ENCODE measurements at regions not wholly inside any gene's neighbourhood (a gene's known extent, or its start where the extent isn't known, plus 50 kb on each side); places are given as distances from the start of the nearest gene placed in this dataset.
"Not testable (repeated sequence)": the region's sequence is repeated elsewhere in the genome, so short reads cannot be mapped to it uniquely, and the experiment has no call there.

DNA sequence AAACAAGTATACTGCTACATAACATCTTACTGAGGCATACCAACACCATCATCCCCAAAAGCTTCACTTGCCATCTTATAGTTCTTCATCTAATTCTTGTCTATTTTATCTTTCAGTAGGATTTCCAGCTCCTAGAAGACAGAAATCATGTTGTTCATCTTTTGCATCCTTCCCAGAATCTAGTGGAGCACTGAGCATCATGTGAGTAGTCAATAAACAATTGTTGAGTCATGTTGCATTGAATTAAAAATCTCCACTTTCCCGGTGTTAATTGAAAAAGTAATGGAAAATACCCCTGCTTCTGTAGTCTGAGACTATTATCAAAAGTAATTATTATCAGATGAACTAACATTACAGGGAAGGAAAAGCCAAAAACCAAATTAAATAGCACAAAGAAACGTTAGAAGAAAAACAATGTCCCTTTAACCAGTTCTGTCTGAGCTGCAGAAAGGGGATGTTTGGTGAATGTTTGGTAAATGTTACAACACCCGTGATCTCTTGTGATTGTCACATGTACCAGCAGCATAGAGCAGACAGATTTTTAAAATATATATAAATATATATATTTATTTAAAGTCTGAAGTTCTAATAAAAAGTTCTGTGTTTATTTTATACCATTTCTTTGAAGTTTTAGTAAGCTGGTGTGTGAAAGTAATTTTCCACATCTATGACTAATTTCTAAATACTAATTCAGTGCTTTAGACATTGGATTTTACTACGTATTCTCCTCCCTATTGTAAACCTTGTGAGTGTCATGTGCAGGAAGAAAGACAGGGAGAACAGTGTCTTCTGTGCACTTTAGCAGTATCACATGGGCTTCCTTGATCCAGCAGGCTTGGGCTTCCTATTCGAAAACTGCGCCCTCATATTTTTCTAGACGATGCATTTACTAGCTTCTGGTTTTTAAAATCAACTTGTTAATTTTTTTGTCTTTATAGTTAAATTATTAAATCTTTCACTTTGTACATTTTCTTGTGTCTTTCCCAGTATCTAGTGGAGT is 85.6 kb downstream of the RAP2B start:
- Histone ChIP-seq H3K4me2 (ENCODE audit: insufficient read depth, low read length, poor library complexity, severe bottlenecking) (no peak overlapping the region), H3K27me3 (ENCODE audit: control insufficient read depth in 3 of 3, insufficient read depth in 3 of 3, low read depth in 1 of 3, low read length in 3 of 3) (no peaks in the 10 kb centered on the region), H2BK12ac (ENCODE audit: low read length) (no peak overlapping the region), H2AFZ (ENCODE audit: low read length) (no peak overlapping the region), H2BK5ac (ENCODE audit: low read length) (no peak overlapping the region), H3K36me3 (replicated peaks in 1 of 2; ENCODE audit: control insufficient read depth in 2 of 2, insufficient read depth in 2 of 2, low read length in 2 of 2) (no peaks in the 10 kb centered on the region), H4K91ac (ENCODE audit: low read depth, low read length, poor library complexity) (no peak overlapping the region), H3K18ac (ENCODE audit: low read length) (no peak overlapping the region), H4K8ac (ENCODE audit: low read depth, low read length) (no peak overlapping the region), H3K79me1 (ENCODE audit: low read depth, low read length) (no peaks in the 10 kb centered on the region), H3K14ac (ENCODE audit: low read length) (no peak overlapping the region), H3K9ac (ENCODE audit: low read depth, low read length, poor library complexity) (no peak overlapping the region), H2AK5ac (ENCODE audit: low read depth, low read length) (no peak overlapping the region), H3K4ac (ENCODE audit: low read length) (no peak overlapping the region), H3K27ac (replicated peaks; ENCODE audit: low read length) (no peak overlapping the region), H3K4me3 (ENCODE audit: low read length in 2 of 2) (no peak overlapping the region), H3K4me1 (ENCODE audit: control insufficient read depth in 2 of 2, insufficient read depth in 1 of 2, low read depth in 1 of 2, low read length in 2 of 2) (no peaks in the 10 kb centered on the region), H3K9me3 (replicated peaks in 1 of 2; ENCODE audit: control insufficient read depth in 2 of 2, insufficient read depth in 1 of 2, low read depth in 1 of 2, low read length in 2 of 2) (no peaks in the 10 kb centered on the region), H2BK15ac (ENCODE audit: low read length) (no peak overlapping the region), H2BK120ac (ENCODE audit: low read depth, low read length) (no peak overlapping the region), H3K23ac (ENCODE audit: low read depth, low read length, poor library complexity) (no peak overlapping the region)
- DNase-seq (ENCODE audit: low spot score) = no peak
- no CpG with 5 or more reads among the region's 7 CpGs for WGBS, 2 donors (ENCODE audit: extremely low coverage in 2 of 2, insufficient read length in 2 of 2, insufficient replicate concordance in 1 of 2)

GRCh38 chr3:153248835-153249234 is 86.8 kb downstream of the RAP2B start:
- not testable (repeated sequence) for H3K36me3 ChIP-seq (replicated peaks in 1 of 2; ENCODE audit: control insufficient read depth in 2 of 2, insufficient read depth in 2 of 2, low read length in 2 of 2); H3K4me3 ChIP-seq (ENCODE audit: low read length in 2 of 2); H2AFZ ChIP-seq (ENCODE audit: low read length); H3K27ac ChIP-seq (replicated peaks; ENCODE audit: low read length); H3K9me3 ChIP-seq (replicated peaks in 1 of 2; ENCODE audit: control insufficient read depth in 2 of 2, insufficient read depth in 1 of 2, low read depth in 1 of 2, low read length in 2 of 2); DNase-seq (ENCODE audit: low spot score); H3K23ac ChIP-seq (ENCODE audit: low read depth, low read length, poor library complexity); H4K8ac ChIP-seq (ENCODE audit: low read depth, low read length); H3K18ac ChIP-seq (ENCODE audit: low read length); H3K14ac ChIP-seq (ENCODE audit: low read length); H2BK5ac ChIP-seq (ENCODE audit: low read length); H2AK5ac ChIP-seq (ENCODE audit: low read depth, low read length); H3K79me1 ChIP-seq (ENCODE audit: low read depth, low read length); H3K4me2 ChIP-seq (ENCODE audit: insufficient read depth, low read length, poor library complexity, severe bottlenecking); H2BK120ac ChIP-seq (ENCODE audit: low read depth, low read length); H3K27me3 ChIP-seq (ENCODE audit: control insufficient read depth in 3 of 3, insufficient read depth in 3 of 3, low read depth in 1 of 3, low read length in 3 of 3); H2BK15ac ChIP-seq (ENCODE audit: low read length); H2BK12ac ChIP-seq (ENCODE audit: low read length); H4K91ac ChIP-seq (ENCODE audit: low read depth, low read length, poor library complexity); H3K4me1 ChIP-seq (ENCODE audit: control insufficient read depth in 2 of 2, insufficient read depth in 1 of 2, low read depth in 1 of 2, low read length in 2 of 2); H3K9ac ChIP-seq (ENCODE audit: low read depth, low read length, poor library complexity); H3K4ac ChIP-seq (ENCODE audit: low read length)
- no CpG with 5 or more reads among the region's 6 CpGs for WGBS, 2 donors (ENCODE audit: extremely low coverage in 2 of 2, insufficient read length in 2 of 2, insufficient replicate concordance in 1 of 2)

DNA sequence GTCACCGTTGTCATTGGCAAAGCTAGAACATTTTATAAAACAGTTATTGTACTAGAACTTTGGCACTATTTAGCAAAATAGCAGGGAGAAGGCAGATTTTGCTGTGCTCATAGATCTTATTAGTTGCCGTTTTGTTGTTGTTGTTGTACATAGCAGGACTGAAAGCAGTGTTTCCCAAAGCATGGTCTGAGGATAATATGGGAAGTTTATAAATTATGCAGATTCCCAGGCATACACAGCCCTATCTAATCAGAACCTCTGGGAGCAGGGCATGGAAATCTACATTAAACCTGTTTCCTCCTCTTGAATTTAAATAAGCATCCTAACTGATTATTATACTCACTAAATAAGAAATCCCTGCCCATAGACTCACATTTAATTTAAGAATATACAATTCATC is 87.9 kb downstream of the RAP2B start:
- no peak overlapping the region for H3K18ac ChIP-seq (ENCODE audit: low read length)
- no peaks in the 10 kb centered on the region for H3K36me3 ChIP-seq (replicated peaks in 1 of 2; ENCODE audit: control insufficient read depth in 2 of 2, insufficient read depth in 2 of 2, low read length in 2 of 2)
- no peak overlapping the region for H2AFZ ChIP-seq (ENCODE audit: low read length)
- H2BK5ac ChIP-seq (ENCODE audit: low read length) = no peak overlapping the region
- no CpG with 5 or more reads among the region's 2 CpGs for WGBS, 2 donors (ENCODE audit: extremely low coverage in 2 of 2, insufficient read length in 2 of 2, insufficient replicate concordance in 1 of 2)
- H3K23ac ChIP-seq (ENCODE audit: low read depth, low read length, poor library complexity) = no peak overlapping the region
- H3K4ac ChIP-seq (ENCODE audit: low read length) = no peak overlapping the region
- no peak overlapping the region for H4K8ac ChIP-seq (ENCODE audit: low read depth, low read length)
- DNase-seq (ENCODE audit: low spot score) = no peak
- H2BK15ac ChIP-seq (ENCODE audit: low read length) = no peak overlapping the region
- no peak overlapping the region for H3K9ac ChIP-seq (ENCODE audit: low read depth, low read length, poor library complexity)
- H3K4me2 ChIP-seq (ENCODE audit: insufficient read depth, low read length, poor library complexity, severe bottlenecking) = no peak overlapping the region
- H3K27me3 ChIP-seq (ENCODE audit: control insufficient read depth in 3 of 3, insufficient read depth in 3 of 3, low read depth in 1 of 3, low read length in 3 of 3) = no peaks in the 10 kb centered on the region
- no peak overlapping the region for H2AK5ac ChIP-seq (ENCODE audit: low read depth, low read length)
- no peaks in the 10 kb centered on the region for H3K4me1 ChIP-seq (ENCODE audit: control insufficient read depth in 2 of 2, insufficient read depth in 1 of 2, low read depth in 1 of 2, low read length in 2 of 2)
- H4K91ac ChIP-seq (ENCODE audit: low read depth, low read length, poor library complexity) = no peak overlapping the region
- no peaks in the 10 kb centered on the region for H3K9me3 ChIP-seq (replicated peaks in 1 of 2; ENCODE audit: control insufficient read depth in 2 of 2, insufficient read depth in 1 of 2, low read depth in 1 of 2, low read length in 2 of 2)
- no peak overlapping the region for H2BK12ac ChIP-seq (ENCODE audit: low read length)
- H3K4me3 ChIP-seq (ENCODE audit: low read length in 2 of 2) = no peak overlapping the region
- H3K79me1 ChIP-seq (ENCODE audit: low read depth, low read length) = no peaks in the 10 kb centered on the region
- no peak overlapping the region for H3K14ac ChIP-seq (ENCODE audit: low read length)
- H3K27ac ChIP-seq (replicated peaks; ENCODE audit: low read length) = no peak overlapping the region
- no peak overlapping the region for H2BK120ac ChIP-seq (ENCODE audit: low read depth, low read length)

GRCh38 chr3:153250446-153250845 is 88.4 kb downstream of the RAP2B start:
- no peak overlapping the region for H4K8ac ChIP-seq (ENCODE audit: low read depth, low read length)

More at GRCh38 chr3:153250446-153250845, 88.4 kb downstream of the RAP2B start:
- no peak for DNase-seq (ENCODE audit: low spot score)
- Histone ChIP-seq H2AFZ (ENCODE audit: low read length) (no peak overlapping the region), H3K27ac (replicated peaks; ENCODE audit: low read length) (no peak overlapping the region), H4K91ac (ENCODE audit: low read depth, low read length, poor library complexity) (no peak overlapping the region), H3K4me1 (ENCODE audit: control insufficient read depth in 2 of 2, insufficient read depth in 1 of 2, low read depth in 1 of 2, low read length in 2 of 2) (no peaks in the 10 kb centered on the region), H3K14ac (ENCODE audit: low read length) (no peak overlapping the region), H3K36me3 (replicated peaks in 1 of 2; ENCODE audit: control insufficient read depth in 2 of 2, insufficient read depth in 2 of 2, low read length in 2 of 2) (no peaks in the 10 kb centered on the region), H2AK5ac (ENCODE audit: low read depth, low read length) (no peak overlapping the region), H2BK120ac (ENCODE audit: low read depth, low read length) (no peak overlapping the region), H3K9me3 (replicated peaks in 1 of 2; ENCODE audit: control insufficient read depth in 2 of 2, insufficient read depth in 1 of 2, low read depth in 1 of 2, low read length in 2 of 2) (no peaks in the 10 kb centered on the region), H3K18ac (ENCODE audit: low read length) (no peak overlapping the region), H3K79me1 (ENCODE audit: low read depth, low read length) (no peaks in the 10 kb centered on the region), H3K9ac (ENCODE audit: low read depth, low read length, poor library complexity) (no peak overlapping the region), H2BK5ac (ENCODE audit: low read length) (no peak overlapping the region), H3K4me3 (ENCODE audit: low read length in 2 of 2) (no peak overlapping the region), H2BK12ac (ENCODE audit: low read length) (no peak overlapping the region), H3K27me3 (ENCODE audit: control insufficient read depth in 3 of 3, insufficient read depth in 3 of 3, low read depth in 1 of 3, low read length in 3 of 3) (no peaks in the 10 kb centered on the region), H3K4ac (ENCODE audit: low read length) (no peak overlapping the region), H3K23ac (ENCODE audit: low read depth, low read length, poor library complexity) (no peak overlapping the region), H3K4me2 (ENCODE audit: insufficient read depth, low read length, poor library complexity, severe bottlenecking) (no peak overlapping the region), H2BK15ac (ENCODE audit: low read length) (no peak overlapping the region)
- no CpG with 5 or more reads among the region's 2 CpGs for WGBS, 2 donors (ENCODE audit: extremely low coverage in 2 of 2, insufficient read length in 2 of 2, insufficient replicate concordance in 1 of 2)
